A549 (cell line): ENCODE measurements at regions not wholly inside any gene's neighbourhood (a gene's known extent, or its start where the extent isn't known, plus 50 kb on each side); places are given as distances from the start of the nearest gene placed in this dataset.

Experiments used
- CTCF ChIP-seq: fragments of >200 bp; sonication (Bioruptor Twin); formaldehyde crosslinking; IDR thresholded peaks from 3 replicates; pipeline ENCODE4 v1.5.1; 2016
- TFCP2L1 ChIP-seq: fragments of 250-450 bp; sonication (Bioruptor Pico); IDR thresholded peaks from 2 replicates; pipeline ENCODE4 v1.5.0; 2021; ENCODE audit warnings: mild to moderate bottlenecking

- TF ChIP-seq CTCF (no peak), TFCP2L1 (CRISPR knock-in tag) (no peak)
These were observed 290.4 kb upstream of the DYNLRB2 start for GRCh38 chr16:80250381-80250780.
